SK-N-SH treated with all-trans-retinoic acid at 6 μM for 48 hours (cell line): ENCODE measurements at regions not wholly inside any gene's neighbourhood (a gene's known extent, or its start where the extent isn't known, plus 50 kb on each side); places are given as distances from the start of the nearest gene placed in this dataset.

Source experiments
- ATAC-seq: fragments of 200-7000 bp; cut with Tn5 transposase; 3 replicates; pipeline ENCODE4 v1.9.1; 2020; ENCODE audit warnings: mild to moderate bottlenecking, moderate library complexity
- ARNTL ChIP-seq: fragments of 450-650 bp; formaldehyde crosslinking; IDR thresholded peaks from 2 replicates; pipeline ENCODE4 v1.5.0; 2020; ENCODE audit warnings: low read depth, mild to moderate bottlenecking, moderate library complexity, borderline replicate concordance
- BACH2 ChIP-seq: fragments of 250-450 bp; sonication (Bioruptor Pico); IDR thresholded peaks from 2 replicates; pipeline ENCODE4 v1.9.0; 2021; ENCODE audit warnings: mild to moderate bottlenecking, borderline replicate concordance
- CREB5 ChIP-seq: fragments of 250-450 bp; sonication (Bioruptor Pico); IDR thresholded peaks from 2 replicates; pipeline ENCODE4 v1.5.1; 2020; ENCODE audit warnings: low read depth, mild to moderate bottlenecking, moderate library complexity
- ESRRG ChIP-seq: fragments of 250-450 bp; sonication (Bioruptor Pico); IDR thresholded peaks from 2 replicates; pipeline ENCODE4 v1.6.1; 2021; ENCODE audit warnings: mild to moderate bottlenecking
- GLIS3 ChIP-seq: fragments of 250-450 bp; sonication (Bioruptor Pico); IDR thresholded peaks from 2 replicates; pipeline ENCODE4 v1.5.0; 2020; ENCODE audit warnings: mild to moderate bottlenecking, moderate library complexity
- ISL1 ChIP-seq: fragments of 250-450 bp; sonication (Bioruptor Pico); IDR thresholded peaks from 2 replicates; pipeline ENCODE4 v2.1.2; 2022; ENCODE audit warnings: mild to moderate bottlenecking, moderate library complexity
- OSR1 ChIP-seq: fragments of 250-450 bp; sonication (Bioruptor Pico); IDR thresholded peaks from 2 replicates; pipeline ENCODE4 v1.8.0; 2022; ENCODE audit warnings: moderate library complexity, mild to moderate bottlenecking, inconsistent platforms
- PPARA ChIP-seq: fragments of 250-450 bp; sonication (Bioruptor Pico); IDR thresholded peaks from 2 replicates; pipeline ENCODE4 v1.5.0; 2020; ENCODE audit warnings: mild to moderate bottlenecking, borderline replicate concordance
- RARB ChIP-seq: fragments of 250-450 bp; sonication (Bioruptor Pico); IDR thresholded peaks from 2 replicates; pipeline ENCODE4 v1.8.0; 2021; ENCODE audit warnings: mild to moderate bottlenecking, moderate library complexity
- SNAI2 ChIP-seq: fragments of 250-450 bp; sonication (Bioruptor Pico); IDR thresholded peaks from 2 replicates; pipeline ENCODE4 v1.5.0; 2020; ENCODE audit warnings: mild to moderate bottlenecking, moderate library complexity
- TOX ChIP-seq: fragments of 250-450 bp; sonication (Bioruptor Pico); IDR thresholded peaks from 2 replicates; pipeline ENCODE4 v1.8.0; 2021; ENCODE audit warnings: mild to moderate bottlenecking, moderate library complexity, borderline replicate concordance
- TSHZ2 ChIP-seq: fragments of 250-450 bp; sonication (Bioruptor Pico); IDR thresholded peaks from 2 replicates; pipeline ENCODE4 v1.5.0; 2020; ENCODE audit warnings: mild to moderate bottlenecking, moderate library complexity
- ZFP3 ChIP-seq: fragments of 250-450 bp; sonication (Bioruptor Pico); IDR thresholded peaks from 2 replicates; pipeline ENCODE4 v1.5.0; 2020; ENCODE audit warnings: mild to moderate bottlenecking, moderate library complexity
- ZNF565 ChIP-seq: fragments of 450-650 bp; formaldehyde crosslinking; conservative IDR thresholded peaks from 2 replicates; pipeline ENCODE4 v1.5.0; 2020; ENCODE audit warnings: low read depth, mild to moderate bottlenecking, moderate library complexity
- ZNF70 ChIP-seq: fragments of 450-650 bp; formaldehyde crosslinking; IDR thresholded peaks from 2 replicates; pipeline ENCODE4 v1.5.0; 2020; ENCODE audit warnings: mild to moderate bottlenecking, moderate library complexity
- ZNF8 ChIP-seq: fragments of 450-650 bp; formaldehyde crosslinking; IDR thresholded peaks from 2 replicates; pipeline ENCODE4 v1.5.0; 2020; ENCODE audit warnings: mild to moderate bottlenecking, moderate library complexity
- TF ChIP-seq, protein P1 (sequence below): fragments of 250-450 bp; sonication (Bioruptor Pico); IDR thresholded peaks from 2 replicates; pipeline ENCODE4 v1.8.0; 2021; ENCODE audit warnings: low read depth, mild to moderate bottlenecking, moderate library complexity, borderline replicate concordance
- TF ChIP-seq, protein P2 (sequence below): fragments of 250-450 bp; sonication (Bioruptor Pico); IDR thresholded peaks from 2 replicates; pipeline ENCODE4 v1.8.0; 2020; ENCODE audit warnings: mild to moderate bottlenecking, moderate library complexity, borderline replicate concordance
- TF ChIP-seq, protein P3 (sequence below): fragments of 250-450 bp; sonication (Bioruptor Pico); IDR thresholded peaks from 2 replicates; pipeline ENCODE4 v1.5.1; 2021; ENCODE audit warnings: mild to moderate bottlenecking, moderate library complexity

DNA sequence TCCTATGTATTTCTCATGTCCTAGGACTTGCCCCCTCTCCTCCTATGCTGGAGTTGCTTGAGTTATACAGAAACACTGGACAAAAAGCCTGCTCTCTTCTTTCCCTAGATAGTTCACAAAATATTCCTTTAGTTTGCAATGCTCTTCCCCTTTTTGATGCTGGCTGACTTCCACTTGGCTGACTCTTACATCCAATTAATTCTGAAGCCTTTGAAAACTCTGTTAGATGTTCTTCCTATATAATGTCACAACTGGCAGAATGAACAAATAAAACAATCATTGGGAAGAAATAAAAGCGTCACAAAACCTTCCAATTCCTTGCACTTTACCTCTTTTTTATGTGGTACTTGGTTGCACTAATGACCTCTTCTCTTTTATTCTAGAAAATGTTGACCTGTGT is 253.8 kb upstream of the CITED2 start:
- no peak for ATAC-seq
- TF ChIP-seq ARNTL (CRISPR knock-in tag) (no peak), ZFP3 (CRISPR knock-in tag) (no peak), PPARA (no peak), TSHZ2 (CRISPR knock-in tag) (no peak), OSR1 (no peak), SNAI2 (no peak)
- TF ChIP-seq, all 23 proteins: peak for 0

DNA sequence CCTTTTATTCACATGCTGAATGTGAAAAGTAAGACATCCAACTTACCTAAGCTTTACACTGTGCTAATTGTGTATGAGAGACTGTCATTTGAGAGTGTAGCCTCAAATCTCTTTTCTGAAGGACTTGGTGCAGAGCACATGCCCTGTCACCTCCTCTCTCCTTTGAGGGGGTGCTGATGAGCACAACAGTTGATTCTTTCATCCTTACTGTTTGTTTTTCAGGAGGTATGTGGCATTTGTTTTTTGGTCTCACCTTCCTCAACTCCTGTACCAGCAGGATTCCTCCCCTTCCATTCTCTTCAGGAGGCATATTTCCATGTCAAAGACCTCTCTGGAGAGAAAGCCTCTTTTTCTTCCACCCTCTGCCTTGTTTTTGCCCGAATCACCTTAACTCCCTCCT is 252.6 kb upstream of the CITED2 start:
- no peak for ATAC-seq
- TF ChIP-seq SNAI2 = no peak
- no peak for TF ChIP-seq TOX (CRISPR knock-in tag)
- no peak for TF ChIP-seq TSHZ2 (CRISPR knock-in tag)
- TF ChIP-seq OSR1 = no peak
- no peak for TF ChIP-seq CREB5 (CRISPR knock-in tag)
- TF ChIP-seq BACH2 = no peak
- TF ChIP-seq ZFP3 (CRISPR knock-in tag) = no peak
- TF ChIP-seq, protein P1, sequence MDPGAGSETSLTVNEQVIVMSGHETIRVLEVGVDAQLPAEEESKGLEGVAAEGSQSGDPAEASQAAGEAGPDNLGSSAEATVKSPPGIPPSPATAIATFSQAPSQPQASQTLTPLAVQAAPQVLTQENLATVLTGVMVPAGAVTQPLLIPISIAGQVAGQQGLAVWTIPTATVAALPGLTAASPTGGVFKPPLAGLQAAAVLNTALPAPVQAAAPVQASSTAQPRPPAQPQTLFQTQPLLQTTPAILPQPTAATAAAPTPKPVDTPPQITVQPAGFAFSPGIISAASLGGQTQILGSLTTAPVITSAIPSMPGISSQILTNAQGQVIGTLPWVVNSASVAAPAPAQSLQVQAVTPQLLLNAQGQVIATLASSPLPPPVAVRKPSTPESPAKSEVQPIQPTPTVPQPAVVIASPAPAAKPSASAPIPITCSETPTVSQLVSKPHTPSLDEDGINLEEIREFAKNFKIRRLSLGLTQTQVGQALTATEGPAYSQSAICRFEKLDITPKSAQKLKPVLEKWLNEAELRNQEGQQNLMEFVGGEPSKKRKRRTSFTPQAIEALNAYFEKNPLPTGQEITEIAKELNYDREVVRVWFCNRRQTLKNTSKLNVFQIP (CRISPR knock-in tag) = no peak
- TF ChIP-seq, protein P2, sequence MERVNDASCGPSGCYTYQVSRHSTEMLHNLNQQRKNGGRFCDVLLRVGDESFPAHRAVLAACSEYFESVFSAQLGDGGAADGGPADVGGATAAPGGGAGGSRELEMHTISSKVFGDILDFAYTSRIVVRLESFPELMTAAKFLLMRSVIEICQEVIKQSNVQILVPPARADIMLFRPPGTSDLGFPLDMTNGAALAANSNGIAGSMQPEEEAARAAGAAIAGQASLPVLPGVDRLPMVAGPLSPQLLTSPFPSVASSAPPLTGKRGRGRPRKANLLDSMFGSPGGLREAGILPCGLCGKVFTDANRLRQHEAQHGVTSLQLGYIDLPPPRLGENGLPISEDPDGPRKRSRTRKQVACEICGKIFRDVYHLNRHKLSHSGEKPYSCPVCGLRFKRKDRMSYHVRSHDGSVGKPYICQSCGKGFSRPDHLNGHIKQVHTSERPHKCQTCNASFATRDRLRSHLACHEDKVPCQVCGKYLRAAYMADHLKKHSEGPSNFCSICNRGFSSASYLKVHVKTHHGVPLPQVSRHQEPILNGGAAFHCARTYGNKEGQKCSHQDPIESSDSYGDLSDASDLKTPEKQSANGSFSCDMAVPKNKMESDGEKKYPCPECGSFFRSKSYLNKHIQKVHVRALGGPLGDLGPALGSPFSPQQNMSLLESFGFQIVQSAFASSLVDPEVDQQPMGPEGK (CRISPR knock-in tag) = no peak
- TF ChIP-seq, protein P3, sequence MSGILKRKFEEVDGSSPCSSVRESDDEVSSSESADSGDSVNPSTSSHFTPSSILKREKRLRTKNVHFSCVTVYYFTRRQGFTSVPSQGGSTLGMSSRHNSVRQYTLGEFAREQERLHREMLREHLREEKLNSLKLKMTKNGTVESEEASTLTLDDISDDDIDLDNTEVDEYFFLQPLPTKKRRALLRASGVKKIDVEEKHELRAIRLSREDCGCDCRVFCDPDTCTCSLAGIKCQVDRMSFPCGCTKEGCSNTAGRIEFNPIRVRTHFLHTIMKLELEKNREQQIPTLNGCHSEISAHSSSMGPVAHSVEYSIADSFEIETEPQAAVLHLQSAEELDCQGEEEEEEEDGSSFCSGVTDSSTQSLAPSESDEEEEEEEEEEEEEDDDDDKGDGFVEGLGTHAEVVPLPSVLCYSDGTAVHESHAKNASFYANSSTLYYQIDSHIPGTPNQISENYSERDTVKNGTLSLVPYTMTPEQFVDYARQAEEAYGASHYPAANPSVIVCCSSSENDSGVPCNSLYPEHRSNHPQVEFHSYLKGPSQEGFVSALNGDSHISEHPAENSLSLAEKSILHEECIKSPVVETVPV (CRISPR knock-in tag) = no peak
- TF ChIP-seq RARB (CRISPR knock-in tag) = no peak
- TF ChIP-seq ESRRG (CRISPR knock-in tag) = no peak
- TF ChIP-seq ARNTL (CRISPR knock-in tag) = no peak
- TF ChIP-seq ISL1 (CRISPR knock-in tag) = no peak
- TF ChIP-seq PPARA = no peak
- TF ChIP-seq ZNF8 (CRISPR knock-in tag) = no peak
- no peak for TF ChIP-seq GLIS3
- no peak for TF ChIP-seq ZNF565 (CRISPR knock-in tag)
- TF ChIP-seq ZNF70 = no peak
